GM06990 (cell line): ENCODE measurements at regions not wholly inside any gene's neighbourhood (a gene's known extent, or its start where the extent isn't known, plus 50 kb on each side); places are given as distances from the start of the nearest gene placed in this dataset.

Source experiments
- DNase-seq: peaks from one replicate; pipeline ENCODE4 v3.0.0-alpha.2; 2011; ENCODE audit not compliant: insufficient read length; ENCODE audit errors: extremely low read depth
- H3K27me3 ChIP-seq: replicated peaks from 2 replicates; pipeline ENCODE4 v1.6.0; 2011; ENCODE audit warnings: low read length; ENCODE audit not compliant: control insufficient read depth, insufficient read depth
- H3K36me3 ChIP-seq: 2 replicates; pipeline ENCODE4 v1.5.1; 2011; ENCODE audit warnings: low read length; ENCODE audit not compliant: control insufficient read depth, insufficient read depth
- H3K4me3 ChIP-seq: replicated peaks from 2 replicates; pipeline ENCODE4 v1.5.1; 2011; ENCODE audit warnings: low read depth, mild to moderate bottlenecking, control low read depth, low read length
- CTCF ChIP-seq: IDR thresholded peaks from 2 replicates; pipeline ENCODE4 v1.5.1; 2011; ENCODE audit warnings: low read length, control low read depth, mild to moderate bottlenecking, inconsistent platforms; ENCODE audit not compliant: insufficient read depth, poor library complexity, severe bottlenecking

- Histone ChIP-seq H3K27me3 (peaks cover 4% of the 10 kb centered on the region; the same call in 1 of the 2 replicates), H3K4me3 (no peak overlapping the region), H3K36me3 (no peaks in the 10 kb centered on the region)
- no peak for TF ChIP-seq CTCF
- no peak for DNase-seq
These were observed 134.2 kb upstream of the NECTIN1 start for GRCh38 chr11:119863236-119863635.

- H3K36me3 ChIP-seq, result no peaks in the 10 kb centered on the region
- H3K27me3 ChIP-seq, result peaks cover 4% of the 10 kb centered on the region; the same call in 1 of the 2 replicates
- TF ChIP-seq CTCF, result no peak
- DNase-seq, result no peak
- no peak overlapping the region for H3K4me3 ChIP-seq
These were observed 132.2 kb upstream of the NECTIN1 start for GRCh38 chr11:119861160-119861559.

GRCh38 chr11:119860561-119861094, 131.6 kb upstream of the NECTIN1 start:
- no peak for TF ChIP-seq CTCF
- no peak overlapping the region for H3K4me3 ChIP-seq
- H3K27me3 ChIP-seq, result peaks cover 4% of the 10 kb centered on the region; the same call in 1 of the 2 replicates
- no peaks in the 10 kb centered on the region for H3K36me3 ChIP-seq
- DNase-seq, result no peak

- DNase-seq, result no peak
- Histone ChIP-seq H3K27me3 (peaks cover 4% of the 10 kb centered on the region; the same call in 1 of the 2 replicates), H3K36me3 (no peaks in the 10 kb centered on the region), H3K4me3 (no peak overlapping the region)
- no peak for TF ChIP-seq CTCF
These were observed 130.7 kb upstream of the NECTIN1 start for GRCh38 chr11:119859684-119860083.

GRCh38 chr11:119858288-119858687, 129.3 kb upstream of the NECTIN1 start:
- Histone ChIP-seq H3K27me3 (peaks cover 4% of the 10 kb centered on the region), H3K36me3 (no peaks in the 10 kb centered on the region), H3K4me3 (no peak overlapping the region)
- TF ChIP-seq CTCF, result no peak
- no peak for DNase-seq

- TF ChIP-seq CTCF, result no peak
- peaks cover 1% of the 10 kb centered on the region for H3K27me3 ChIP-seq
- no peaks in the 10 kb centered on the region for H3K36me3 ChIP-seq
- DNase-seq, result no peak
- H3K4me3 ChIP-seq, result no peak overlapping the region
These were observed 127.9 kb upstream of the NECTIN1 start for GRCh38 chr11:119856681-119857485.
